ENCODE measurements at regions not wholly inside any gene's neighbourhood (a gene's known extent, or its start where the extent isn't known, plus 50 kb on each side); places are given as distances from the start of the nearest gene placed in this dataset.

- H2AFZ ChIP-seq (ENCODE audit: low read length, unreplicated experiment) = no peak overlapping the region
- no peak overlapping the region for H3K4me3 ChIP-seq (ENCODE audit: low read depth, low read length)
- no peaks in the 10 kb centered on the region for H3K79me2 ChIP-seq (ENCODE audit: control insufficient read depth, insufficient read depth, low read length, unreplicated experiment)
- H3K27ac ChIP-seq (ENCODE audit: low read depth, low read length) = no peak overlapping the region
- H3K27me3 ChIP-seq (ENCODE audit: insufficient read depth, low read length) = no peaks in the 10 kb centered on the region
- no peaks in the 10 kb centered on the region for H3K36me3 ChIP-seq (ENCODE audit: insufficient read depth, low read length)
- H3K4me1 ChIP-seq (ENCODE audit: control insufficient read depth, insufficient read depth, low read length, unreplicated experiment) = no peaks in the 10 kb centered on the region
Observed at GRCh38 chr9:84413301-84413700, 72.7 kb upstream of the SLC28A3 start.

- Histone ChIP-seq H2AFZ (ENCODE audit: low read length, unreplicated experiment) (no peak overlapping the region), H3K36me3 (ENCODE audit: insufficient read depth, low read length) (no peaks in the 10 kb centered on the region), H3K79me2 (ENCODE audit: control insufficient read depth, insufficient read depth, low read length, unreplicated experiment) (no peaks in the 10 kb centered on the region), H3K4me3 (ENCODE audit: low read depth, low read length) (no peak overlapping the region), H3K27ac (ENCODE audit: low read depth, low read length) (no peak overlapping the region), H3K4me1 (ENCODE audit: control insufficient read depth, insufficient read depth, low read length, unreplicated experiment) (no peaks in the 10 kb centered on the region), H3K27me3 (ENCODE audit: insufficient read depth, low read length) (no peaks in the 10 kb centered on the region)
Observed at GRCh38 chr9:84419031-84419602, 78.6 kb upstream of the SLC28A3 start.

GRCh38 chr9:84424931-84425330, 84.4 kb upstream of the SLC28A3 start:
- H3K4me1 ChIP-seq (ENCODE audit: control insufficient read depth, insufficient read depth, low read length, unreplicated experiment) = no peaks in the 10 kb centered on the region
- no peaks in the 10 kb centered on the region for H3K79me2 ChIP-seq (ENCODE audit: control insufficient read depth, insufficient read depth, low read length, unreplicated experiment)
- H3K36me3 ChIP-seq (ENCODE audit: insufficient read depth, low read length) = no peaks in the 10 kb centered on the region
- peaks cover 10% of the 10 kb centered on the region; the same call in 1 of the 2 replicates for H3K27me3 ChIP-seq (ENCODE audit: insufficient read depth, low read length)
- H2AFZ ChIP-seq (ENCODE audit: low read length, unreplicated experiment) = no peak overlapping the region
- H3K4me3 ChIP-seq (ENCODE audit: low read depth, low read length) = no peak overlapping the region
- no peak overlapping the region for H3K27ac ChIP-seq (ENCODE audit: low read depth, low read length)

- H2AFZ ChIP-seq (ENCODE audit: low read length, unreplicated experiment) = no peak overlapping the region
- H3K4me1 ChIP-seq (ENCODE audit: control insufficient read depth, insufficient read depth, low read length, unreplicated experiment) = no peaks in the 10 kb centered on the region
- H3K27me3 ChIP-seq (ENCODE audit: insufficient read depth, low read length) = peaks cover 5% of the 10 kb centered on the region; the same call in 1 of the 2 replicates
- no peak overlapping the region for H3K4me3 ChIP-seq (ENCODE audit: low read depth, low read length)
- H3K36me3 ChIP-seq (ENCODE audit: insufficient read depth, low read length) = no peaks in the 10 kb centered on the region
- no peak overlapping the region for H3K27ac ChIP-seq (ENCODE audit: low read depth, low read length)
- H3K79me2 ChIP-seq (ENCODE audit: control insufficient read depth, insufficient read depth, low read length, unreplicated experiment) = no peaks in the 10 kb centered on the region
Observed at GRCh38 chr9:84432746-84433145, 92.2 kb upstream of the SLC28A3 start.

GRCh38 chr9:84435902-84436301, 95.3 kb upstream of the SLC28A3 start:
- Histone ChIP-seq H3K36me3 (ENCODE audit: insufficient read depth, low read length) (no peaks in the 10 kb centered on the region), H2AFZ (ENCODE audit: low read length, unreplicated experiment) (no peak overlapping the region), H3K4me1 (ENCODE audit: control insufficient read depth, insufficient read depth, low read length, unreplicated experiment) (no peaks in the 10 kb centered on the region), H3K27me3 (ENCODE audit: insufficient read depth, low read length) (0 out of 2 replicates have a peak, but pooled peaks cover 5% of the 10 kb centered on the region), H3K27ac (ENCODE audit: low read depth, low read length) (no peak overlapping the region), H3K4me3 (ENCODE audit: low read depth, low read length) (no peak overlapping the region), H3K79me2 (ENCODE audit: control insufficient read depth, insufficient read depth, low read length, unreplicated experiment) (no peaks in the 10 kb centered on the region)

GRCh38 chr9:84436386-84437109, 96.0 kb upstream of the SLC28A3 start:
- H3K36me3 ChIP-seq (ENCODE audit: insufficient read depth, low read length) = no peaks in the 10 kb centered on the region
- no peak overlapping the region for H2AFZ ChIP-seq (ENCODE audit: low read length, unreplicated experiment)

GRCh38 chr9:84438391-84438790, 97.8 kb upstream of the SLC28A3 start:
- 0 out of 2 replicates have a peak, but pooled peaks cover 5% of the 10 kb centered on the region for H3K27me3 ChIP-seq (ENCODE audit: insufficient read depth, low read length)
- H3K4me1 ChIP-seq (ENCODE audit: control insufficient read depth, insufficient read depth, low read length, unreplicated experiment) = no peaks in the 10 kb centered on the region
- no peaks in the 10 kb centered on the region for H3K79me2 ChIP-seq (ENCODE audit: control insufficient read depth, insufficient read depth, low read length, unreplicated experiment)
- no peak overlapping the region for H3K27ac ChIP-seq (ENCODE audit: low read depth, low read length)
- H3K36me3 ChIP-seq (ENCODE audit: insufficient read depth, low read length) = no peaks in the 10 kb centered on the region
- no peak overlapping the region for H3K4me3 ChIP-seq (ENCODE audit: low read depth, low read length)
- H2AFZ ChIP-seq (ENCODE audit: low read length, unreplicated experiment) = no peak overlapping the region

More at GRCh38 chr9:84436386-84437109, 96.0 kb upstream of the SLC28A3 start:
- no peaks in the 10 kb centered on the region for H3K79me2 ChIP-seq (ENCODE audit: control insufficient read depth, insufficient read depth, low read length, unreplicated experiment)
- 0 out of 2 replicates have a peak, but pooled peaks cover 5% of the 10 kb centered on the region for H3K27me3 ChIP-seq (ENCODE audit: insufficient read depth, low read length)
- H3K4me1 ChIP-seq (ENCODE audit: control insufficient read depth, insufficient read depth, low read length, unreplicated experiment) = no peaks in the 10 kb centered on the region
- no peak overlapping the region for H3K27ac ChIP-seq (ENCODE audit: low read depth, low read length)
- H3K4me3 ChIP-seq (ENCODE audit: low read depth, low read length) = no peak overlapping the region

GRCh38 chr9:84439250-84439649, 98.7 kb upstream of the SLC28A3 start:
- no peaks in the 10 kb centered on the region for H3K79me2 ChIP-seq (ENCODE audit: control insufficient read depth, insufficient read depth, low read length, unreplicated experiment)
- no peak overlapping the region for H2AFZ ChIP-seq (ENCODE audit: low read length, unreplicated experiment)
- H3K36me3 ChIP-seq (ENCODE audit: insufficient read depth, low read length) = no peaks in the 10 kb centered on the region
- 0 out of 2 replicates have a peak, but pooled peaks cover 5% of the 10 kb centered on the region for H3K27me3 ChIP-seq (ENCODE audit: insufficient read depth, low read length)
- no peak overlapping the region for H3K4me3 ChIP-seq (ENCODE audit: low read depth, low read length)
- H3K4me1 ChIP-seq (ENCODE audit: control insufficient read depth, insufficient read depth, low read length, unreplicated experiment) = no peaks in the 10 kb centered on the region
- H3K27ac ChIP-seq (ENCODE audit: low read depth, low read length) = no peak overlapping the region

- no peaks in the 10 kb centered on the region for H3K36me3 ChIP-seq (ENCODE audit: insufficient read depth, low read length)
- no peak overlapping the region for H3K27ac ChIP-seq (ENCODE audit: low read depth, low read length)
- no peak overlapping the region for H2AFZ ChIP-seq (ENCODE audit: low read length, unreplicated experiment)
- no peaks in the 10 kb centered on the region for H3K4me1 ChIP-seq (ENCODE audit: control insufficient read depth, insufficient read depth, low read length, unreplicated experiment)
- H3K4me3 ChIP-seq (ENCODE audit: low read depth, low read length) = no peak overlapping the region
- H3K79me2 ChIP-seq (ENCODE audit: control insufficient read depth, insufficient read depth, low read length, unreplicated experiment) = no peaks in the 10 kb centered on the region
- no peaks in the 10 kb centered on the region for H3K27me3 ChIP-seq (ENCODE audit: insufficient read depth, low read length)
Observed at GRCh38 chr9:84442712-84443111, 102.2 kb upstream of the SLC28A3 start.

- H3K27ac ChIP-seq (ENCODE audit: low read depth, low read length) = no peak overlapping the region
- H3K79me2 ChIP-seq (ENCODE audit: control insufficient read depth, insufficient read depth, low read length, unreplicated experiment) = no peaks in the 10 kb centered on the region
- H3K27me3 ChIP-seq (ENCODE audit: insufficient read depth, low read length) = no peaks in the 10 kb centered on the region
- no peaks in the 10 kb centered on the region for H3K4me1 ChIP-seq (ENCODE audit: control insufficient read depth, insufficient read depth, low read length, unreplicated experiment)
- H3K4me3 ChIP-seq (ENCODE audit: low read depth, low read length) = no peak overlapping the region
- H2AFZ ChIP-seq (ENCODE audit: low read length, unreplicated experiment) = no peak overlapping the region
- H3K36me3 ChIP-seq (ENCODE audit: insufficient read depth, low read length) = no peaks in the 10 kb centered on the region
Observed at GRCh38 chr9:84445737-84446136, 105.2 kb upstream of the SLC28A3 start.

GRCh38 chr9:84447305-84447704, 106.7 kb upstream of the SLC28A3 start:
- Histone ChIP-seq H3K27me3 (ENCODE audit: insufficient read depth, low read length) (no peaks in the 10 kb centered on the region), H3K36me3 (ENCODE audit: insufficient read depth, low read length) (no peaks in the 10 kb centered on the region), H3K79me2 (ENCODE audit: control insufficient read depth, insufficient read depth, low read length, unreplicated experiment) (no peaks in the 10 kb centered on the region), H2AFZ (ENCODE audit: low read length, unreplicated experiment) (no peak overlapping the region), H3K4me1 (ENCODE audit: control insufficient read depth, insufficient read depth, low read length, unreplicated experiment) (no peaks in the 10 kb centered on the region), H3K4me3 (ENCODE audit: low read depth, low read length) (no peak overlapping the region), H3K27ac (ENCODE audit: low read depth, low read length) (no peak overlapping the region)
